ENCODE measurements at regions not wholly inside any gene's neighbourhood (a gene's known extent, or its start where the extent isn't known, plus 50 kb on each side); places are given as distances from the start of the nearest gene placed in this dataset.

DNA sequence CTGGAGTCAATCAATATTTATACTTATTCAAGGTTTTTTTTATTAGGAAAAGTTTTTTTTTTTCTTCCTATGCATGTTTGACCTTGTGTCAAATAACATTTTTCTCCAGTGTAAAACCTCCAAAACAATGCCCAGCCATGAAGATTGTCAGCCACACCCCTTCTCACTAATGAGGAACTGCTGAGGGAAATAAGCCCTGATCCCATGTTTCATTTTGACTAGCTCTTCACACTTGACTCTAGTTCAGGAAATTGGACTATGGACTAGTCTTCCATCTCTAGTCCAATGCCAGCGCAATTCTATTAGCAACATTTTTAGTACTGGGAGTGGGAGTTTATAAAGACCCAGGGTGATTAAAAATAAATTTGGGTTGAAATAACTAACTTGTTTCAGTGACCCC is 275.6 kb upstream of the CXCR4 start:
- no peaks in the 10 kb centered on the region for H3K27me3 ChIP-seq
- H3K27ac ChIP-seq: no peak overlapping the region
- TF ChIP-seq, protein P1, sequence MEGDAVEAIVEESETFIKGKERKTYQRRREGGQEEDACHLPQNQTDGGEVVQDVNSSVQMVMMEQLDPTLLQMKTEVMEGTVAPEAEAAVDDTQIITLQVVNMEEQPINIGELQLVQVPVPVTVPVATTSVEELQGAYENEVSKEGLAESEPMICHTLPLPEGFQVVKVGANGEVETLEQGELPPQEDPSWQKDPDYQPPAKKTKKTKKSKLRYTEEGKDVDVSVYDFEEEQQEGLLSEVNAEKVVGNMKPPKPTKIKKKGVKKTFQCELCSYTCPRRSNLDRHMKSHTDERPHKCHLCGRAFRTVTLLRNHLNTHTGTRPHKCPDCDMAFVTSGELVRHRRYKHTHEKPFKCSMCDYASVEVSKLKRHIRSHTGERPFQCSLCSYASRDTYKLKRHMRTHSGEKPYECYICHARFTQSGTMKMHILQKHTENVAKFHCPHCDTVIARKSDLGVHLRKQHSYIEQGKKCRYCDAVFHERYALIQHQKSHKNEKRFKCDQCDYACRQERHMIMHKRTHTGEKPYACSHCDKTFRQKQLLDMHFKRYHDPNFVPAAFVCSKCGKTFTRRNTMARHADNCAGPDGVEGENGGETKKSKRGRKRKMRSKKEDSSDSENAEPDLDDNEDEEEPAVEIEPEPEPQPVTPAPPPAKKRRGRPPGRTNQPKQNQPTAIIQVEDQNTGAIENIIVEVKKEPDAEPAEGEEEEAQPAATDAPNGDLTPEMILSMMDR (IDR thresholded peaks at IDR 0.05): no peak
- ATAC-seq: peak in 2 of 4 donors; percentile 34 to 53
- H3K4me3 ChIP-seq: no peak overlapping the region
- no peaks in the 10 kb centered on the region for H3K36me3 ChIP-seq
- 89 to 94% methylated on average over 1 of the region's 1 CpG for WGBS, 2 donors
- DNase-seq: no peak
- H3K9me3 ChIP-seq: no peaks in the 10 kb centered on the region
- H3K4me1 ChIP-seq: no peaks in the 10 kb centered on the region
- intact Hi-C loops (cut with DNase I): no loop called here
- FAIRE-seq: no peak

DNA sequence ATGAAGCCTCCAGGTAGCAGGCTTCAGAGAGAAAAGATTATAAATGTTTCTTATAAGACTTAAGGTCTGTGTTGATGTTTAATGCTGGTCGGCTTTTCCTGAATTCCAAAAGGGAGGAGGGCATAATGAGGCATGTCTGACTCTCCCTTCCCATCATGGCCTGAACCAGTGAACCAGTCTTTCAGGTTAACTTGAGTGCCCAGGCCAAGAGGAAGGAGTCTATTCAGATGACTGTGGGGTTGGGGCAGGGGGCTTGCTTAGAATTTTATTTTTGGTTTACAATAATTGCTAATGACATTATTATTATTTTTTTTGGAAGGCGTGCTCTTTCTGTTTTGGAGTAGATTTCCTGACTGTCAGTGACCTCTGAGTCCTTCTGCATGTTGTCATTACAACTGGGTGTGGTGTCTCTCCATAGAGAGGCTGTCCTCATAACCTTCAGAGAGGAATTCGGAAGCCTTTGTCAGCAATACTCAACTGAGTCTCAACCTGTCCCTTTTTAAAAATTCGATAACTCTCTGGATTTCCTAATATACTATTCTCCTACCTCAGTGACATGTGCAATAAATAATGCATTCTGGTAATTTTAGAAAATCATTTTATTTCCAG is 275.1 kb upstream of the CXCR4 start:
- Histone ChIP-seq H3K36me3 (no peaks in the 10 kb centered on the region), H3K27ac (no peak overlapping the region), H3K9me3 (no peaks in the 10 kb centered on the region), H3K4me1 (no peaks in the 10 kb centered on the region), H3K4me3 (no peak overlapping the region), H3K27me3 (no peaks in the 10 kb centered on the region)
- ATAC-seq: no peak
- FAIRE-seq: no peak
- 68 to 74% methylated on average over 4 of the region's 4 CpGs for whole genome bisulfite sequencing, 2 donors
- TF ChIP-seq, protein P1 (IDR thresholded peaks at IDR 0.05): no peak
- DNase-seq: no peak
- intact Hi-C loops (cut with DNase I): no loop called here

DNA sequence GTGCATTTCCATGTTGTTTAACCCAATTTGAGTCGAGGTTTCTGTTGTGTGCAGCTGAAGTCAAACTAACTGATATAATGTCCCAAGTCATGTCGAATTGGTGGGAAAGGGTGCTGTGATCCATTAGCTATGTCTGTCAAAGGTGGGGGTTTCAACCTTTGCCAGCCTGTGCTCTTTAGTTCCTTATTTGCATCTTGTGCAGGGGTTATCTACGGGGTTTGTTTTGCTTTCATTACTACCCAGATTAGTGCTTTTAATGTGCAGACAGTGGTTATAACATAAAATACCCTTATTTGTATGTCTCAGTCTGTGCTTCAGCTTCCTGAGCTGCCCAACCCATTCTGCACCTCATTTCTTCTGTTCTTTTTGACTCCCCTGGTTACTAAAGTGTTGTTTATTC is 271.9 kb upstream of the CXCR4 start:
- H3K4me3 ChIP-seq: no peak overlapping the region
- TF ChIP-seq, protein P1 (IDR thresholded peaks at IDR 0.05): no peak
- H3K4me1 ChIP-seq: no peaks in the 10 kb centered on the region
- ATAC-seq (no peak), FAIRE-seq (no peak), DNase-seq (no peak)
- H3K9me3 ChIP-seq: no peaks in the 10 kb centered on the region
- H3K36me3 ChIP-seq: no peaks in the 10 kb centered on the region
- 31 to 44% methylated on average over 3 of the region's 3 CpGs for WGBS, 2 donors
- H3K27ac ChIP-seq: no peak overlapping the region
- intact Hi-C loops (cut with DNase I): loop anchor here in 2 of 3 donors (5.0 to 10.0 kb wide), 2 partner anchors 475 to 478 kb away; no protein-coding TSS in a partner anchor
- no peaks in the 10 kb centered on the region for H3K27me3 ChIP-seq

DNA sequence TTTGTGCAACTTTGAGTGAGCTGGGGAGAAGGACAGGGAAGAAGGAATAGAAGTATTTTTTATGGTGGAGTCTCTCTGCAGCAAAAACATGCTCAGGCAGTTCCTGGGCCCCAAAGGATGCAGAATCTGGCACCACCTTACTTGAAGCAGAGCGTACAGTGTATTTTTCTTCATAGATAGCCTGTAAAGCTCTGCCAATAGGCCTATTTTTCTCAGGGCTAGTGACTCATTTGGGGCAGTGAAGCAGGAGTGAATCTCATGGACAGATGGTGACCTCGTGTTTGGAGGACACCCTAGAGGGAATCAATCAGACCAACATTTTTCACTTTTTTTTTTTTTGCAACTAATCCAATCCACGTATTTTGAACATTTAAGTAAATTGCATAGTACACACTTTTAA is 268.1 kb upstream of the CXCR4 start:
- WGBS, 2 donors: 52 to 58% methylated on average over 3 of the region's 3 CpGs
- intact Hi-C loops (cut with DNase I): loop anchor here in 2 of 3 donors (5.0 to 10.0 kb wide), 2 partner anchors 471 to 474 kb away; no protein-coding TSS in a partner anchor
- DNase-seq (no peak), ATAC-seq (peak in 2 of 4 donors; percentile 55 to 69), FAIRE-seq (no peak)
- no peaks in the 10 kb centered on the region for H3K9me3 ChIP-seq
- no peak overlapping the region for H3K4me3 ChIP-seq
- H3K27ac ChIP-seq: no peak overlapping the region
- no peaks in the 10 kb centered on the region for H3K4me1 ChIP-seq
- no peaks in the 10 kb centered on the region for H3K27me3 ChIP-seq
- H3K36me3 ChIP-seq: no peaks in the 10 kb centered on the region
- TF ChIP-seq, protein P1 (IDR thresholded peaks at IDR 0.05): no peak
